H9 (cell line): ENCODE measurements at regions not wholly inside any gene's neighbourhood (a gene's known extent, or its start where the extent isn't known, plus 50 kb on each side); places are given as distances from the start of the nearest gene placed in this dataset.

Experiments used
- DNase-seq: peaks from one replicate; pipeline ENCODE4 v3.0.0-alpha.2; 2017
- H2AFZ ChIP-seq: one replicate; pipeline ENCODE4 v1.6.1; 2013; ENCODE audit warnings: mild to moderate bottlenecking, low read length, control low read depth, moderate library complexity
- H2AK5ac ChIP-seq: 2 replicates; pipeline ENCODE4 v1.6.1; 2013; ENCODE audit warnings: low read length, control low read depth, mixed read lengths; ENCODE audit not compliant: insufficient read length
- H2BK120ac ChIP-seq: one replicate; pipeline ENCODE4 v1.6.1; 2013; ENCODE audit warnings: low read depth, mild to moderate bottlenecking, low read length, control low read depth, inconsistent platforms; ENCODE audit not compliant: poor library complexity, severe bottlenecking
- H2BK12ac ChIP-seq: 2 replicates; pipeline ENCODE4 v1.6.1; 2013; ENCODE audit warnings: low read length, control low read depth, mixed read lengths, low read depth; ENCODE audit not compliant: insufficient read length
- H2BK15ac ChIP-seq: 2 replicates; pipeline ENCODE4 v1.6.1; 2013; ENCODE audit warnings: low read depth, low read length, control low read depth
- H2BK20ac ChIP-seq: one replicate; pipeline ENCODE4 v1.6.1; 2013; ENCODE audit warnings: low read depth, mild to moderate bottlenecking, low read length, control low read depth, inconsistent platforms; ENCODE audit not compliant: poor library complexity, severe bottlenecking
- H2BK5ac ChIP-seq: 2 replicates; pipeline ENCODE4 v1.6.1; 2013; ENCODE audit warnings: low read length, control low read depth, mixed read lengths; ENCODE audit not compliant: insufficient read length
- H3K14ac ChIP-seq: 2 replicates; pipeline ENCODE4 v1.6.1; 2013; ENCODE audit warnings: low read length, control low read depth; ENCODE audit not compliant: insufficient read depth
- H3K18ac ChIP-seq: 2 replicates; pipeline ENCODE4 v1.6.1; 2013; ENCODE audit warnings: low read depth, mild to moderate bottlenecking, mixed read lengths, low read length, control low read depth; ENCODE audit not compliant: insufficient read length
- H3K23ac ChIP-seq: 2 replicates; pipeline ENCODE4 v1.6.1; 2013; ENCODE audit warnings: low read length, control low read depth, mixed read lengths, low read depth; ENCODE audit not compliant: insufficient read length
- H3K23me2 ChIP-seq: 2 replicates; pipeline ENCODE4 v1.6.1; 2013; ENCODE audit warnings: low read depth, mild to moderate bottlenecking, mixed read lengths, low read length, control low read depth; ENCODE audit not compliant: insufficient read length, poor library complexity, severe bottlenecking
- H3K27ac ChIP-seq: 2 replicates; pipeline ENCODE4 v1.5.1; 2013; ENCODE audit warnings: low read length, control low read depth, mixed read lengths, low read depth; ENCODE audit not compliant: insufficient read length
- H3K27me3 ChIP-seq: 2 replicates; pipeline ENCODE4 v1.6.1; 2013; ENCODE audit warnings: low read length, control low read depth, inconsistent platforms; ENCODE audit not compliant: insufficient read depth
- H3K4ac ChIP-seq: 2 replicates; pipeline ENCODE4 v1.6.1; 2013; ENCODE audit warnings: low read depth, mild to moderate bottlenecking, control low read depth, inconsistent platforms, low read length, moderate library complexity
- H3K4me1 ChIP-seq: 2 replicates; pipeline ENCODE4 v1.6.1; 2013; ENCODE audit warnings: low read length, control low read depth, inconsistent platforms; ENCODE audit not compliant: insufficient read depth
- H3K4me2 ChIP-seq: 2 replicates; pipeline ENCODE4 v1.6.1; 2013; ENCODE audit warnings: low read length, control low read depth, mixed read lengths; ENCODE audit not compliant: insufficient read length, insufficient read depth
- H3K56ac ChIP-seq: 2 replicates; pipeline ENCODE4 v1.6.1; 2013; ENCODE audit warnings: low read depth, mild to moderate bottlenecking, mixed read lengths, low read length, control low read depth; ENCODE audit not compliant: insufficient read length
- H3K79me1 ChIP-seq: 2 replicates; pipeline ENCODE4 v1.6.1; 2013; ENCODE audit warnings: low read depth, mild to moderate bottlenecking, moderate library complexity, low read length, control low read depth, inconsistent platforms; ENCODE audit not compliant: insufficient read depth, poor library complexity, severe bottlenecking
- H3K79me2 ChIP-seq: 2 replicates; pipeline ENCODE4 v1.6.1; 2013; ENCODE audit warnings: low read length, control low read depth, inconsistent platforms; ENCODE audit not compliant: insufficient read depth
- H3K9ac ChIP-seq: 2 replicates; pipeline ENCODE4 v1.6.1; 2013; ENCODE audit warnings: low read length, control low read depth, mixed read lengths; ENCODE audit not compliant: insufficient read length; ENCODE audit errors: extremely low read depth
- H3K9me3 ChIP-seq: one replicate; pipeline ENCODE4 v1.6.1; 2013; ENCODE audit warnings: low read depth, low read length, inconsistent platforms; ENCODE audit not compliant: control insufficient read depth
- H3T11ph ChIP-seq: one replicate; pipeline ENCODE4 v1.6.1; 2013; ENCODE audit warnings: mild to moderate bottlenecking, low read length, control low read depth, inconsistent platforms
- H4K20me1 ChIP-seq: one replicate; pipeline ENCODE4 v1.6.1; 2013; ENCODE audit not compliant: control insufficient read depth, insufficient read length, insufficient read depth
- H4K5ac ChIP-seq: 2 replicates; pipeline ENCODE4 v1.6.1; 2013; ENCODE audit warnings: low read depth, mild to moderate bottlenecking, mixed read lengths, low read length, control low read depth; ENCODE audit not compliant: insufficient read length
- H4K8ac ChIP-seq: replicated peaks from 2 replicates; pipeline ENCODE4 v1.6.1; 2013; ENCODE audit warnings: low read length, control low read depth, mixed read lengths, low read depth; ENCODE audit not compliant: insufficient read length
- H4K91ac ChIP-seq: 2 replicates; pipeline ENCODE4 v1.6.1; 2013; ENCODE audit warnings: low read depth, mild to moderate bottlenecking, moderate library complexity, mixed read lengths, low read length, control low read depth; ENCODE audit not compliant: insufficient read length
- H3K27ac Mint-ChIP-seq, 3 experiments: 2 replicates in 2 of 3; 3 replicates in 1 of 3; pipeline ENCODE4 v1.8.0; 2020 to 2021; ENCODE audit warnings: mixed read lengths in 3 of 3, mild to moderate bottlenecking in 1 of 3, moderate library complexity in 1 of 3
- H3K27me3 Mint-ChIP-seq: 2 replicates; pipeline ENCODE4 v1.8.0; 2021; ENCODE audit warnings: low read depth, mild to moderate bottlenecking, moderate library complexity, mixed read lengths
- H3K36me3 Mint-ChIP-seq, 3 experiments: 2 replicates in 2 of 3; 3 replicates in 1 of 3; pipeline ENCODE4 v1.8.0; 2020 to 2021; ENCODE audit warnings: low read depth in 3 of 3, mixed read lengths in 3 of 3; ENCODE audit not compliant: insufficient read depth in 1 of 3
- H3K4me1 Mint-ChIP-seq, 2 experiments: 2 replicates each; pipeline ENCODE4 v1.8.0; 2020; ENCODE audit warnings: mixed read lengths in 2 of 2
- H3K4me3 Mint-ChIP-seq, 2 experiments: 2 replicates in 1 of 2; 3 replicates in 1 of 2; pipeline ENCODE4 v1.8.0; 2020 to 2021; ENCODE audit warnings: mild to moderate bottlenecking in 2 of 2, mixed read lengths in 2 of 2, moderate library complexity in 1 of 2
- H3K9me3 Mint-ChIP-seq, 2 experiments: 2 replicates in 1 of 2; 3 replicates in 1 of 2; pipeline ENCODE4 v1.8.0; 2020; ENCODE audit warnings: mild to moderate bottlenecking in 2 of 2, mixed read lengths in 2 of 2, moderate library complexity in 1 of 2
- WGBS: extraction: QIAGEN DNeasy Blood & Tissue Kit; methylation state at CpG from one replicate; pipeline ENCODE4 v1.1.7; 2013; ENCODE audit warnings: missing lambda C conversion rate, low lambda C conversion rate, mixed read lengths; ENCODE audit not compliant: insufficient read length; ENCODE audit errors: extremely low coverage; 5-methylcytosine and 5-hydroxymethylcytosine counted together
- TF ChIP-seq, protein P1 (sequence below): fragments of 200-600 bp; sonication (generic); conservative IDR thresholded peaks from 3 replicates; pipeline ENCODE4 v1.8.0; 2021; ENCODE audit warnings: antibody characterized with exemption, mild to moderate bottlenecking

DNA sequence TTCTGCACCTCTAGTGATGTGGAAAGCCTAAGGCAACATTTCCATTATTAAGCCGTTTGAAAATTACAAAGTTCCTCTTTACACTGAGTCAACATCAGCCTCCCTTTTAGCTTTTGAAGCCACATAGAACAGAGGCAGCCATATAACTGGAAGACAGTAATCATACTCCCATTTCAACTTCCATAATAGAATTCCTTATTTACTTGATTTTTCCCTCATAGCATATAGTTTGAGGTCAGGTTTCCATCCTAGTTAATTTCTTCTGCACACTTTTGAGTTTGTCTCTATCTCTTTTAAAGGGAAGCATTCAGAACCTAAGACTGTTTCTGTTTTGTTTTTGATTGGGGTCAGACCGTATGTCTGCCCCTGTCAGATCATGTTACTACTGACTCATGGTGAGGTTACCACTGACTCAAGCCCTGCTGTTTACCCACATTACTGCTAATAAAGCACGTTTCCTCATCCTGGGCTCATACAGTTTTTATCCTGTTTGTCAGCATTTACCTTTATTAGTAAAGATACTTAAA is 161.0 kb downstream of the SLC38A4 start:
- Histone ChIP-seq H3K23ac (no peak overlapping the region), H3T11ph (no peak overlapping the region), H4K5ac (no peak overlapping the region), H2AK5ac (no peak overlapping the region), H3K27ac (no peak overlapping the region), H2BK120ac (no peak overlapping the region), H3K27me3 (no peaks in the 10 kb centered on the region), H3K9me3 (peaks cover 6% of the 10 kb centered on the region), H3K79me2 (no peaks in the 10 kb centered on the region), H4K20me1 (no peaks in the 10 kb centered on the region), H3K4ac (no peak overlapping the region), H3K4me1 (peaks cover 2% of the 10 kb centered on the region; the same call in 1 of the 2 replicates), H3K18ac (no peak overlapping the region), H3K4me2 (no peak overlapping the region), H4K8ac (no peak overlapping the region), H3K23me2 (no peaks in the 10 kb centered on the region), H2BK20ac (no peak overlapping the region), H2BK15ac (no peak overlapping the region), H3K9ac (no peak overlapping the region), H4K91ac (no peak overlapping the region), H3K56ac (no peak overlapping the region), H3K79me1 (no peaks in the 10 kb centered on the region), H2AFZ (no peak overlapping the region), H2BK12ac (no peak overlapping the region), H3K14ac (no peak overlapping the region), H2BK5ac (no peak overlapping the region)
- H3K27ac Mint-ChIP-seq: peak overlapping the region in 2 of 3 experiments; percentile 29 to 62; a peak in 2 of 7 replicates
- peaks cover 8 to 17% of the 10 kb centered on the region in 2 experiments for H3K9me3 Mint-ChIP-seq
- peaks cover 11 to 17% (median 13%) of the 10 kb centered on the region in 3 experiments for H3K36me3 Mint-ChIP-seq
- no peak for DNase-seq
- peaks cover 33 to 44% of the 10 kb centered on the region in 2 experiments for H3K4me1 Mint-ChIP-seq
- WGBS: no CpG with 5 or more reads among the region's 3 CpGs
- H3K27me3 Mint-ChIP-seq: no peaks in the 10 kb centered on the region
- no peak overlapping the region for H3K4me3 Mint-ChIP-seq
- TF ChIP-seq, protein P1, sequence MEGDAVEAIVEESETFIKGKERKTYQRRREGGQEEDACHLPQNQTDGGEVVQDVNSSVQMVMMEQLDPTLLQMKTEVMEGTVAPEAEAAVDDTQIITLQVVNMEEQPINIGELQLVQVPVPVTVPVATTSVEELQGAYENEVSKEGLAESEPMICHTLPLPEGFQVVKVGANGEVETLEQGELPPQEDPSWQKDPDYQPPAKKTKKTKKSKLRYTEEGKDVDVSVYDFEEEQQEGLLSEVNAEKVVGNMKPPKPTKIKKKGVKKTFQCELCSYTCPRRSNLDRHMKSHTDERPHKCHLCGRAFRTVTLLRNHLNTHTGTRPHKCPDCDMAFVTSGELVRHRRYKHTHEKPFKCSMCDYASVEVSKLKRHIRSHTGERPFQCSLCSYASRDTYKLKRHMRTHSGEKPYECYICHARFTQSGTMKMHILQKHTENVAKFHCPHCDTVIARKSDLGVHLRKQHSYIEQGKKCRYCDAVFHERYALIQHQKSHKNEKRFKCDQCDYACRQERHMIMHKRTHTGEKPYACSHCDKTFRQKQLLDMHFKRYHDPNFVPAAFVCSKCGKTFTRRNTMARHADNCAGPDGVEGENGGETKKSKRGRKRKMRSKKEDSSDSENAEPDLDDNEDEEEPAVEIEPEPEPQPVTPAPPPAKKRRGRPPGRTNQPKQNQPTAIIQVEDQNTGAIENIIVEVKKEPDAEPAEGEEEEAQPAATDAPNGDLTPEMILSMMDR: no peak
